ENCODE measurements at regions not wholly inside any gene's neighbourhood (a gene's known extent, or its start where the extent isn't known, plus 50 kb on each side); places are given as distances from the start of the nearest gene placed in this dataset.

- Histone ChIP-seq H3K27me3 (no peaks in the 10 kb centered on the region), H3K4me1 (no peaks in the 10 kb centered on the region), H3K36me3 (no peaks in the 10 kb centered on the region), H3K4me3 (no peak overlapping the region), H3K9me3 (no peaks in the 10 kb centered on the region), H3K27ac (no peak overlapping the region)
- no peak for DNase-seq (ENCODE audit: low spot score in 2 of 2)
- 80% methylated on average over 2 of the region's 2 CpGs for WGBS
- TF ChIP-seq CTCF (IDR thresholded peaks at IDR 0.05), result no peak
- no peak for TF ChIP-seq POLR2A (IDR thresholded peaks at IDR 0.05)
- no peak for TF ChIP-seq POLR2AphosphoS5 (IDR thresholded peaks at IDR 0.05)
- TF ChIP-seq EP300 (IDR thresholded peaks at IDR 0.05), result no peak
These were observed 591.8 kb downstream of the ADGRL2 start for GRCh38 chr1:82392513-82392912.

- no peak for DNase-seq (ENCODE audit: low spot score in 2 of 2)
- Histone ChIP-seq H3K27ac (no peak overlapping the region), H3K4me3 (no peak overlapping the region), H3K27me3 (no peaks in the 10 kb centered on the region), H3K9me3 (no peaks in the 10 kb centered on the region), H3K4me1 (no peaks in the 10 kb centered on the region), H3K36me3 (no peaks in the 10 kb centered on the region)
- WGBS, result 79% methylated on average over 2 of the region's 2 CpGs
- TF ChIP-seq POLR2A (IDR thresholded peaks at IDR 0.05) (no peak), EP300 (IDR thresholded peaks at IDR 0.05) (no peak), POLR2AphosphoS5 (IDR thresholded peaks at IDR 0.05) (no peak), CTCF (IDR thresholded peaks at IDR 0.05) (no peak)
These were observed 591.0 kb downstream of the ADGRL2 start for GRCh38 chr1:82391712-82392111.

- no peak for TF ChIP-seq EP300 (IDR thresholded peaks at IDR 0.05)
- TF ChIP-seq POLR2AphosphoS5 (IDR thresholded peaks at IDR 0.05), result no peak
- no peak for TF ChIP-seq POLR2A (IDR thresholded peaks at IDR 0.05)
- no peak for TF ChIP-seq CTCF (IDR thresholded peaks at IDR 0.05)
- no peak for DNase-seq (ENCODE audit: low spot score in 2 of 2)
- H3K4me1 ChIP-seq, result no peaks in the 10 kb centered on the region
- H3K27ac ChIP-seq, result no peak overlapping the region
- H3K27me3 ChIP-seq, result no peaks in the 10 kb centered on the region
- H3K36me3 ChIP-seq, result no peaks in the 10 kb centered on the region
- 100% methylated on average over 1 of the region's 1 CpG for WGBS
- H3K4me3 ChIP-seq, result no peak overlapping the region
- H3K9me3 ChIP-seq, result no peaks in the 10 kb centered on the region
These were observed 589.9 kb downstream of the ADGRL2 start for GRCh38 chr1:82390627-82391026.

GRCh38 chr1:82388679-82389078, 587.9 kb downstream of the ADGRL2 start:
- no peak overlapping the region for H3K4me3 ChIP-seq
- no peaks in the 10 kb centered on the region for H3K36me3 ChIP-seq
- H3K9me3 ChIP-seq, result no peaks in the 10 kb centered on the region
- no peaks in the 10 kb centered on the region for H3K4me1 ChIP-seq
- DNase-seq (ENCODE audit: low spot score in 2 of 2), result no peak
- no peak for TF ChIP-seq EP300 (IDR thresholded peaks at IDR 0.05)
- no peak for TF ChIP-seq POLR2AphosphoS5 (IDR thresholded peaks at IDR 0.05)
- TF ChIP-seq CTCF (IDR thresholded peaks at IDR 0.05), result no peak
- TF ChIP-seq POLR2A (IDR thresholded peaks at IDR 0.05), result no peak
- WGBS, result 36% methylated on average over 1 of the region's 1 CpG
- no peaks in the 10 kb centered on the region for H3K27me3 ChIP-seq
- no peak overlapping the region for H3K27ac ChIP-seq

- TF ChIP-seq POLR2A (IDR thresholded peaks at IDR 0.05) (no peak), POLR2AphosphoS5 (IDR thresholded peaks at IDR 0.05) (no peak), EP300 (IDR thresholded peaks at IDR 0.05) (no peak), CTCF (IDR thresholded peaks at IDR 0.05) (no peak)
- H3K27me3 ChIP-seq, result no peaks in the 10 kb centered on the region
- DNase-seq (ENCODE audit: low spot score in 2 of 2), result no peak
- H3K27ac ChIP-seq, result no peak overlapping the region
- H3K9me3 ChIP-seq, result no peaks in the 10 kb centered on the region
- H3K4me3 ChIP-seq, result no peak overlapping the region
- 62% methylated on average over 2 of the region's 2 CpGs for WGBS
- H3K4me1 ChIP-seq, result no peaks in the 10 kb centered on the region
- no peaks in the 10 kb centered on the region for H3K36me3 ChIP-seq
These were observed 586.3 kb downstream of the ADGRL2 start for GRCh38 chr1:82387012-82387366.

Data from suprapubic skin (tissue), 4 donors.